GM19455 (cell line): ENCODE measurements at regions not wholly inside any gene's neighbourhood (a gene's known extent, or its start where the extent isn't known, plus 50 kb on each side); places are given as distances from the start of the nearest gene placed in this dataset.

ENCODE experiments used
- ATAC-seq: cut with Tn5 transposase; IDR thresholded peaks from one replicate; pipeline ENCODE4 v1.9.1; 2021; ENCODE audit not compliant: unreplicated experiment

DNA sequence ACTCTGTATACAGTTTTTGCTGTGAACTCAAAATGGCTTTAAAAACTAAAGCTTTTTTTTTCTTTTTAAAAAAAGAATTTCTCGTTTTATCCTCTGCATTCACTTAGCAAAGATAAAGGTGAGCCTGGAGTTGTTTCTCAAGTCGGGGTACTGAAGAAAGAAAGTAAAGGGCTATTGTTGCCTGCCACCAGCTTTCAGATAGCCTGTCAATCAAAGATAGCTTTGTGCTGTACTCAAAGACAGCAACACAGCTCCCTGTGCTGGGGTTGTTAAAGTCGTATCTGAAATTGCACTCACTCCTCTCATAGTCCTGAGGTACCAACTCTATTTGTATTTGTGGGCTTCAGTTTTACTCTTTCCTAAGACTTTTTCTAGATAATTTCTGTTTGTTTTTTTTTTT is 710.1 kb upstream of the ID4 start:
- ATAC-seq, result no peak

DNA sequence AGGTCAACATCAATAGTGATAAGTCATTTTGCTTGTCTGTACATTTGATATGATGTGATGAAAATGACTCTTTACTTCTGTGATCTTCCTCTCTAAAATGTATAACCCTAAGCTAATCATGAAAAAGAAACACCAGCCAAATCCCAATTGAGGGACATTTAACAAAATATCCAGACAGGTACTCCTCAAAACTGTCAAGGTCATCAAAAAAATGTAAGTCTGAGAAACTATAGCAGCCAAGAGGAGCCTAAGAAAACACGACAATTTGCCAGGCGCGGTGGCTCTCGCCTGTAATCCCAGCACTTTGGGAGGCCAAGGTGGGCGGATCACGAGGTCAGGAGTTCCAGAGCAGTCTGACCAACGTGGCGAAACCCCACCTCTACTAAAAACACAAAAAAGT is 708.5 kb upstream of the ID4 start:
- no peak for ATAC-seq

DNA sequence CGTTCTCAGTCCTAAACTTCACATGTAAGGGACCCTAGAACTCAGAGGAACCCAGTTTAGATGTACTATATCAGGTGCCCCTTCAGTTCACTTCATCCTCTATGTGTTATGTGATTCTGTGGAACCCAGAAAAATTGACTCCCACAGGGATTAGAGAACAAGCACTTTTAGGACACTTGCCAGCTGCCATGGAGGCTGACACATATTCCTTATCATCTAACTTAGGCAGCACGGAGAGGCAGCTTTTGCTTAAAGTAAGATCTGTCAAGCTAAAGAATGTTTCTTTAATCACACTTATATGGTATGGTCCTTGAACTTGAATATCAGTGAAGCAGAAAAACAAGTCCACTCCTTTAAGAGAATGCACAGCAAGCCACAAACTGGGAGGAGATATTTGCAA is 701.5 kb upstream of the ID4 start:
- no peak for ATAC-seq

DNA sequence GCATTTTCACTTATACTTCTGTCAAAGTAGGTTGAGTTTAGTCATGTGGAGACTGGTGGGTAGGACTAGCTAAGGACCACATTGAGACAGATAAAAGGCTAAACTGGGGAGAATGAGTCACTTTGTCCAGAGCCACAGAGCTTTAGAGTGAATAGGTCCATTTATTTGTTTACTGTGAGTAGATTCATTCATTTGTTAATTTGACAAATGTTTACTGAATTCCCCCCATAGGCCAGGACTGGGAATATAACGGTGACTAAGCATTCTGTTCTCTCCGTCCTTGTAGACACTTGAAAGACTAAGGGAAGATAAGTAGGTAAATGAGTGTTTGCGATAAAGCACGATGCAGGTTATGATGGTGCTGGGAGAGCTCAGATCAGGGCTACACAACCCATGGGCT is 699.7 kb upstream of the ID4 start:
- no peak for ATAC-seq

DNA sequence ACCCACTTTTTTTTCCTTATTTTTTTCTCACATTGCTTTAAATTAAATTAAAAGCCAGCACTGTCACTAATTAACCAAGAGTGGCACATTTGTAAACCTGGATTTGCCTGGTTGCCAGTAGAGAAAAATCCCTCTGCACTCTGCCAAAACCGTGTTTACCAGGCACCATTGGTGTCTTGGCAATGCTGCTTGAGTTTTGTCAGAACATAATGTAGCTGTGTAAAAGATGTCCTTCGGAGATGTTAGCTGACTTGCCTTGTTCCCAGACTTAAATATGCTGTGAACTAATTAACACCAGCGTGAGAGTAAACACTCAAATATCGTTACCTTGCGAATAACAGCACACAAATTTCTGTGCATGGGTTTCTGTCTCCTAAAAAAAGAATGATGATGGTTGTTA is 694.9 kb upstream of the ID4 start:
- ATAC-seq, result no peak

DNA sequence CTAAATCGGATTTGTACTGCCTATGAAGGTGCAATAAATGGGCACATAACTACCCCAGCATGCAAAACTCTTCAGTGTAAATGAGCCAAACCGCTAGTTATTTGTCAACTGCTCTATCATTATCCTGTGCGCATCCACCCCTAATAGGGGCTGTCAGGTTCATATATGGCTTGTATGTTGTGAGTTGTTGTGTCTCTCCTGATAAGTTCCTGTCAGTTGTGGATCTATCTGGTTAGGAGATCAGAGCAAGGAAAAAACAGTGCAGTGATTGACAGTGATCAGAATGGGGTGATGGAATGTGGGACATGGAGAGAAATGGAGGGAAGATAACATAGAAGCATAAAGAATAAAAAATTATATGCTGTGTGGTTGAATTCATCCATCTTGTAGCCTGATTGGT is 686.9 kb upstream of the ID4 start:
- no peak for ATAC-seq

DNA sequence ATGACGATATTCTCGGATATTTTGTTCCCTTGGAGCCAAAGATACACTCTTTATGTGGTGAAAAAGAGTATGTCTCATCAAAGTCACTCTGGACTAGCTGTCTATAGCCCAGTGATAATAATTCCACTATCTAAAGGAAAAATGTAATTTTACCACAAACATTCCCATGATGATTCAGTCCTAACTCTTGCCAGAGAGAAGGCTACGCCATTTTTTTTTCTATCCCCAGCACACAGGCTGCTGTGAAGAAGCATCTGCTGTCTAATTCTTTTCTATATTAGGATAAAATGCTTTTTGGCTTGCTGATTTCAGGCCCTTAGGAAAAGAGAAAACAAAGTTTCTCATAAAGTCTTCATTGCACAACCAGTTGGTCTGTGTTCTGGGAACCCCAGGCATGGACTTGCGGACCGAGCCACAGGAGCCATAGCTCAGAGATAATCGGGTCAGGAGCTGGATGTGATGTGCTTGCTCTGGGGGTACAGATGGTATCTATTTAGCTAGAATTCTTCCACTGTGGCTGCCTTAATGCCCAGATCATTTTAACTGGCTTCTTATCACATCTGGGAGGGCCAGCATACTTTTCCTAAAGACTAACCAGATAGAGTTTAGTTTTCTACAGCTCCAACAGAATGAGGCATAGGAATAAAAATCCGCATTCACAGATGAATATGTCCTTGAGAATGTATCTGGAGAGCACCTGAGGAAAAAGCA is 683.7 kb upstream of the ID4 start:
- ATAC-seq, result no peak

DNA sequence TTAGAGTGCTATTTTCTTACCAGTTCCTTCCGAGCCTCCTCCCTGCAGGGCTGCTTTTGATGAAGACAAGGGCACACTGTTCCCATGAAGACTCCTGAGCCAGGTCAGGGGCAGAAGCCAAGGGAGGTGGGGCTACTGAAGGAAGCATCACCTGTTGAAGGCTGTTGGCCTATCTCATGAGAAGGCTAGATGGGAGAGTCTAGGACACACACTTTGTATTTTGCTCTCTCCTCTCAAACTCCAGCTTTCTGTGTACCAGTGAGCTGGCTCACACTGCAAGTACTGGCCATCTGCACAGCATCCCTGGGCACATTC is 683.2 kb upstream of the ID4 start:
- ATAC-seq, result no peak

DNA sequence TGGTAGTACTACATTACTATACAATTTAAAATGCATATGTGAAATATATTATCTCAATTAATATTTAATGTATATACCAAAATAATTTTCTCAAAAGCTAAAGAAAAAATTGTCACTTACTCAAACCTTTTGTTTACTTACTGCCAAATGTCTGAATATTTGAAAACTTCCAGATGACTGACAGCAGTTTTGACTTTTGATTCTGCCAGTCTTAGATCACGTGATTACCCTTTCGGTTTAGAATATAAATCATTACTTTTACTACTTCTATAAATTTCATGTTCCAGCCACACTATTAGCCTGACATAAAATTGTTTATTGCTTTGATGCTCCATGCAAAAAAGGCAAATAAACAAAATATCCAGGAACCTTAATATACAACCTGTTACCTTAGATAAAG is 680.7 kb upstream of the ID4 start:
- ATAC-seq, result no peak

DNA sequence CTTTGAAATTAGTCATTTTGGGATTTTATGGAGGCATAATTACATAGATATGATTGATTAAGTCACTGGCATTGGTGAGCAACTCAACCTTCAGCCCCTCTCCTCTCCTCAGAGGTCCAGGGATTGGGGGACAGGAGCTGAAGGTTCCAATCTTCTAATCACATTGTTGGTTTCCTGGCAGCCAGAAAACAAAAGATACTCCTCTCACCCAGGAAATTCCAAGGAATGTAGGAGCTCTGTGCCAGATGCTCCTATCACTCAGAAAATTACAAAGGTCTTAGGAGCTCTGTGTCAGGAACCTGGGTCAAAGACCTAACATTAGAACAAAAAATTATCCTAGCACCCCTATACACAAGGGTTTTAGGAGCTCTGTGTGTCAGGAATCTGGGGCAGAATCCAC is 679.7 kb upstream of the ID4 start:
- ATAC-seq, result no peak

DNA sequence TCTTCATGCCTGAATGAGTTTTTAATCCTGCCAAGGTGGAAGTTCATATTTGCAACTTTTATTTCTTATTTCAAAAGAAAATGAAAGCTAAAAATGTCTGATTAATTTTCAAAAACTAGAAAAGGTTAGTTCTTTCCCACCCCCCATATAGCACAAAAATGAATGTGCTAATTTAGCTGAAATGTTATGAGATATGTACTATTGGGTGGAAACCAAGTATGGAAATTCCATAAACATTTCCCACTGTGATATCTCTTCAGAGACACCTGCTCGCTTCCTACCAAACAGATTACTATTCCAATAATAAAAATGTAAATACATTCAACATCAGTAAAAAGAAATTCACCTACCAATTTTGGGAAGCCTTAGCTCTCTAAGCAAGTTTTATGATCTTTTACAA is 678.6 kb upstream of the ID4 start:
- ATAC-seq, result no peak

DNA sequence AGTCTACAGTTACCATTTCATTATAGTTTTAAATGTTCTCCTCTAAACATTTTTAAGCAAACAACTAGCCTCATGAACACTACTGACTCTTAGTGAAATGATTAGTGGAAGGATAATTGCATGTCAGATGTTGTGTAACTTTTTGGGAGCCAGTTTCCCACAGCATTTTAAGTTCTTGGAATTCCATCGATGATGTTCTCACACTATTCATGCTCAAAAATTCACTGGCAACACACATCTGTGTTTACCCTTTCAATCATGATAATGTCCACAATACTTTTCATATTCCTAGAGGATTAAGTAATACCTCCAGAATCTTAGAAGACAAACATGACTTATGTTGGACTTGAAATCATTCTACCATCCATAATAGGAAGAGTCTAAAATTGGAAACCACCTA is 678.1 kb upstream of the ID4 start:
- no peak for ATAC-seq

DNA sequence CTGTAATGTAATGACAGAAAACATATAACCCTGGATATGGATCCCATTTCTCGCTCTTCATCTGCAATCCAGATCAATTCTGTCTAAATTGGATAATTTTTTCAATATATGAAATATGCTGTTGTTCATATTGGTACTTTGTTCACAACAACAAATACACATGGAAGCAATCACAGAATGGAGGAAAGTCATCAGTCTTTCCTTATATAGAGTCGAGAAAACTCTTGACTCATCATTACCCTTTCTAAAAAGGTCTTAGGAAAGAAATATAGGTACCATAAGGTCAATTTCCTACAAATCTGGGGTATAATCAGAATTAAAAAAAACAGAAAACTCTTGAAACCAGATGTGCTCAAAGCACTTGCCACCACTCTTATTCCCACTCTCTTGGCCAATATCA is 677.6 kb upstream of the ID4 start:
- ATAC-seq, result no peak

DNA sequence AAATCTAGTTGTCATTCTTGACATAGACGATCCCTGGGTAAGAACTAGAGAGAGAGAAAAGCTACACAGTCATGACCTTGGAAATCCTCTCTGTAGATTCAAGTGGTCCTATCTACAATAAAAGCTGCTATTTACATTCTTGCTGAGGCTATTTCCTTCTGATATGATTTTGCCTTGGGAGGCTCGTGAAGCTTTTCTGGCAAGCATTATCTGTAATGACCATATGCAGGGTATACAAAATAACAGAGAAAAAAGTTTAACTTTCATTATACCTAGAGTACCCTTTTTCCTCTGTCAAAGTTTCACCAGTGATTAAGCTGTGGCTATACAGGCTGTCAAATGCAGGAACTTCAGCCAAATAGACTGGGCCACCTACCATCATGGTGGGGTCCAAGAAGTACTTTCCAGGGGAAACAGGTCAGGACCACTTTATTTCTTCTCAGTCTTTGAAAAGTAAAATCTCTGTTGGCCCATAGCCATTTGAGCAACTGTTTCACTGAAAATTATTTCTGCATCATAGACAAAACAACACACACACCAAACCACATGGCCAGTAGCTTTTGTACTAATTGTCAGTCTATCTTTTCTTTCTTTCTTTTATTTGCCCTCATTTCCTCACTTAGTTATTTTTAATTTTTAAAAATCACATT is 677.0 kb upstream of the ID4 start:
- ATAC-seq, result no peak

DNA sequence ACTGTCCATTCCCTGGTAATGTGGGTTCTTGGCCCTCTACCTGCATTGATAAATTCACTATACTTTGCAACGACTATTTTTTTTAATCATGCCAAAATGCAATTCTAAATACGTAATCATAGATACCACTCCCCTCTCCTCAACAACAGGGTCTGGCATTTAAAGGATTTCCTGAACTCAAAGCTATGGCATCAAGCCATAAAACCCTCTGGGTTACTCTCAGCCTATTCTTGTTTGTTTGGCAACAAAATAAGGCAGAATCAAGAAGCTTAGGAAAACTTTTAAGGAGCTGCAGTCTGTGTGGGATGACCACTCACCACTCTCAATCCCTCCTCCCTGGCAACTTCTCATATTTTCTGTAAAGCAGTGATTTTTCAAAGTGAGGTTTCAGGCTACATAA is 669.9 kb upstream of the ID4 start:
- no peak for ATAC-seq

DNA sequence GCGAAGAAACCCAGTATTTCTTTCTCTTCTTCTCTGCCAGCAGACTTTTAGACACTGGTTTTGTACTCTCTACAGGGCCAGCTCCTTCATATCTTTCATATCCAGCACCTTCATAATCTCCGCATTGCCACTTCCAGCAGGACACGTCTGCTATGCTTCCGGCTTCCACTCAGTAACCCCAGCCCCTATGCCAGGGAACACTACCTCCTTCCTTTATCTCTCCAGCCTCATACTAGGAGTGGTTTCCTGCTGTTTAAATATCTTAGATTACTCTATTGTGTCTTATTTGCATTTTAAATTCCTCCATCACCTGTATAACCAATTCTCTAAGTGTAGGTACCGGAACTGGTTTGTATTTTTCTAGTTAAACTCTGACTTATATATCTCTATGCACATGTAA is 667.8 kb upstream of the ID4 start:
- no peak for ATAC-seq

DNA sequence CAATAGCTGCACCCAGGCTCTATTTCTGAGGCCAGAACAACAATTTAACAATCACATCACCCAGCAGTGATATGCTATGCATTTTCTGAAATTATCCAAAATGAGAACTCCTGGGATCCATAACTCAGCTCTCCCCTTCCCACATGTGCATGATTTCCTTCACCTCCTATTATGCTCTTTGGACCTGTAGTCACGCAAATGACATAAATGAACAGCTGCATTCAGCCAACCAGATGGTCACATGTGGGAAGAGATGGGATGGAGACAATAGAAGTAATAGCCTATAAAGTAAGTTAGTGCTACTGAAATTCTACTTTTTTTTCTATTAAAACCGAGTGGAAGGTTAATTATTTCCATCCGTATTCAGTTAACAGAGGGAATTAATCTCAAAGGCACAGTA is 662.1 kb upstream of the ID4 start:
- no peak for ATAC-seq

DNA sequence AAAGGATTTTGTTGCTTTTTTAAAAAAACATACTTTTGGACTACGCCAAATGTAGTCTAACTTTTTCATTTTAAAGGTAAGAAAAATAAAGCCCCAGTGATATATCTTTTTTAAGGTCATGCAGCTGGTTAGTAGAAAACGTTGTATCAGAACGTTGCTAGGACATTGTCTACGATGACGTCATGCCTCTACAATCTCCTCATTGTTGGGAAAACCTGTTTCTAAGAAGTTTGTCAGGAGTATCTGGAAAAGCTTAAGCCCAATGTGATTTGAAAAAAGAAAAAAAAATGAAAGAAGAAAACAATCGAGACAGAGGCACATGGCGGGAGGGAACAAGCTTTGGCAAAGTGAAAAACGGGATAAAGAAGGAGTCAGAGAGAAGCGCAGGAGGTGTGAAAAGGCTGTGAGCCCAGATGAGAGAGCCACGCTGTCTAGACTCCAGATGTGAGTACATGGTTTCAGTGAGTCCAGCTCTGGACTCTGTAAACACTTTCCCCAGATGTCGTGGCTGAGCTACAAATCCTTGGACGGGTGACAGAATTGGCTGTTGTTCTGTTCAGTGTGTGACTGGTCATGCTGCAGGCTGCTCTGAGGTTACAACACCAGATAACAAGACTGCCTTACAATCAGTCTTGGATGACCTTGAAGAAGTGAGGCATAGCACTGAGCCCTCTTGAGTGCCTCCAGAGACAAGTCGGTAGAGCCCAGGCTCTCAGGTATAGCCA is 656.7 kb upstream of the ID4 start:
- no peak for ATAC-seq

DNA sequence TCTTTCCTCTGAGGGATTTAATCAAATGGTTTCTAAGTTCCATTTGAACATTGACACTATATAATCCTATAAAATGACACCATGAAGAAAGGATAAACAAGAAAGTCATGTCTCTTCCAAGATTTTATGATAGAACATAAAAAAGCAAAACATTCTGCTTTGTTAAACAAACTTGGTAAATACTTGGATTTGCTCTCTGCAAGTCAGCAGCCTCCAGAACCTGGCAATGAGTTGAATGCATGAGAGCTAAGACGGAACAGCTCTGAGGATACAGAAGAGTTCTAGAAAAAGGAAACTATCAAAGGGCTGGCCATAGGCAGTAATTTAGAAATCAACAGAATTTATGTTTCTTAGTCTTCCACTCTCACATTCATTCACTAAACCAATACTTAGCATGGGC is 656.0 kb upstream of the ID4 start:
- no peak for ATAC-seq

DNA sequence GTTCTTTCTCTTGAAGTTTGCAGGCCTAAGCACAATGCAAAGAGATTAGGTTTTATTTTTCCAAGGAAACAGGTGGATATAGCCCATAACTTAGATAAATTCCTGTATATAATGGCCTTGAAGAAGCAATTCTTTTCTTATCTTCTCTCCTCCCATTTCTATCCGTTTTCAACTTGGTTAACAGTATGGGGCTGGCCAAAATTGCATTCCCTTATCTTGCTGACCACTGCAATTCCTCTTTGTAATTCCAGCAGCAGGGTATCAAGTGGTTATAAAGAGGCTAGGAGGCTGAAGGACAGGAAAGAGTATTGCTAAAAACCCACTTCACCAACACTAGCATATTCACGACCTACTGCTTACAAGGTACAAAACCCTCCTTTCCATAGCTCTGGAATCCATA is 643.5 kb upstream of the ID4 start:
- no peak for ATAC-seq

DNA sequence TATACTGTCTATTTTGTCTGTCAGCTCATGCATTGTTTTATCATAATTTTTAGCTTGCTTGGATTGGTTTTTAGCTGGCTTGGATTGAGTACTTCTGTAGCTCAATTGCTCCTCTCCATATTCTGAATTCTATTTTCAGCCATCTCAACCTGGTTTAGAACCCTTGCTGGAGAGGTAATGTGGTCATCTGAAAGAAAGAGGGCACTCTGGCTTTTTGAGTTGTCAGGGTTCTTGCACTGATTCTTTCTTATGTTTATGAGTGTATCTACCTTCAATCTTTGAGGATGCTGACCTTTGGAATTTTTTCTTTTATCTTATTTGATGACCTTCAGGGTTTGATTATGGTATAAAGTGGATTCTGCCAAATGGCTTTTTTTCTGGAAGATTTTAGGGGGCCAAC is 632.7 kb upstream of the ID4 start:
- no peak for ATAC-seq

DNA sequence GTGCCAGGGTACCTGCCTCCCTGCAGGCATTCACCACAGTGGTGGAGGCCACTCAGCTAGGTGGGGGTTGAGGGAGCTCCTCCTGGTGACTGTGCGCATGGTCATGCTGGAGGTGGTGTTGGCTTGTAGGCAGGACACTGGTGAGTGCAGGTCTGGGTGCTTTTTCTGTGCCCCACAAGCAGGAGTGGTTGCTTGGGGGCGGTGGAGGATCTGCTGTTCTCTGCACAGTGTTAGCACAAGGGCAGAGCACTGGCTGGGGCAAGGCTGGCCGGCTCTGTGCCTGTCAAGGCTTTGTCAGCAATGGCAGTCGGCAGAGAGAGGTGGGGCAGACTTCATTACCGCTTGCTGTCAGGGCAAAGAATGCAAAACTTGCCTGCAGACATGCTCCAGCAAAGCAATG is 632.1 kb upstream of the ID4 start:
- no peak for ATAC-seq

DNA sequence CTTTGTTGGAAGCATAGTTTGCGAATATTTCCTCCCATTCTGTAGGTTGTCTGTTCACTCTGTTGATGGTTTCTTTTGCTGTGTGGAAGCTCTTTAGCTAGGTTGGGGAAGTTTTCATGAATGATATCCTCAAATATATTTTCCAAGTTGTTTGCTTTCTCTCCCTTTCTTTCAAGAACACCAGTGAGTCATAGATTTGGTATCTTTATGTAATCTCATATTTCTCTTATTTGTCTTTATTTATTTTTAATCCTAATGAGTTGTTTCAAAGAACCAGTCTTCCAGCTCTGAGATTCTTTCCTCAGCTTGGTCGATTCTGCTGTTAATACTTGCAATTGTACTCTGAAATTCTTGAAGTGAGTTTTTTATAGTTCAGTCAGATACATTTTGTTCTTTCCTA is 628.0 kb upstream of the ID4 start:
- ATAC-seq, result no peak
